NCI-H2227 treated with DMSO at 0.1 percent for 48 hours (cell line): ENCODE measurements at regions not wholly inside any gene's neighbourhood (a gene's known extent, or its start where the extent isn't known, plus 50 kb on each side); places are given as distances from the start of the nearest gene placed in this dataset.
"Not testable (repeated sequence)": the region's sequence is repeated elsewhere in the genome, so short reads cannot be mapped to it uniquely, and the experiment has no call there.

Experiments used
- DNase-seq: peaks from one replicate; lab custom pipeline; 2025; lab: John Stamatoyannopoulos, UW

DNA sequence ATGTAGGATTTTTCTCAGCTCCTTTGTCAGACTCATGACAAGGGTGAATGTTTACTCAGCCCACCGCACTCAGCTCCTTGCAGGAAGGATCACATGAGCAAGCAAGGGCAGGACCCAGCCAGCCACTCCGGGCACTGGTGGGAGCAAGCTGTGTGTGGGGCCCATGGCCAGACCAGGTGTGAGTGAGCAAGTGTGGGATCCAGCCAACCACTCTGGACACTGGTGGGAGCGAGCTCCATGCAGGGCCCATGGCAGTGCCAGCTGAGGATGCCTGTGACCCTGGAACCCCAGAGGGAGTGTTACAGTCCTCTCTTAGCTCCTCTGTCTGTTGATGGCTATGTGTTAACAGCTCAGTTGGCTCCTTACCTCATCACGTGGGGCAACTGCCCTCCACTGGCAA lies 2750.6 kb downstream of the PCDH7 start:
- DNase-seq: no peak

DNA sequence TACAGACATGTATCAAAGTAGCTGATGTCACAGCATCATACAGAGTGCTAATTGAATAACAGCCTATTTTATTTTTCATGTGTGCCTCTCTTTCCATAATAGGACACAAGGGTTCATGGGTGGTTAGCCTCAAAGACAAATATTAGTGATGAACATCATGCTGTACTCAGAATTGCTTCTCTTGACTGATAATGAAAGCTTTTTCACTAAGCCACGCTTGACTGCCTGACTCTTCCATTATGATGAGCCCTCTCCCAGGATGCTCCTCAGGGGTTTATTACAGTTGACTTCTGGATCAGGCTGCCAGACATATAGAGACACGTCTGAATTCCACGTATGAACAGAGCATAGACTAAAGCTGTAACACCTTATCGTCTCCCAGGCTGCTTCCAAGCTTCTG lies 2757.5 kb downstream of the PCDH7 start:
- no peak for DNase-seq

DNA sequence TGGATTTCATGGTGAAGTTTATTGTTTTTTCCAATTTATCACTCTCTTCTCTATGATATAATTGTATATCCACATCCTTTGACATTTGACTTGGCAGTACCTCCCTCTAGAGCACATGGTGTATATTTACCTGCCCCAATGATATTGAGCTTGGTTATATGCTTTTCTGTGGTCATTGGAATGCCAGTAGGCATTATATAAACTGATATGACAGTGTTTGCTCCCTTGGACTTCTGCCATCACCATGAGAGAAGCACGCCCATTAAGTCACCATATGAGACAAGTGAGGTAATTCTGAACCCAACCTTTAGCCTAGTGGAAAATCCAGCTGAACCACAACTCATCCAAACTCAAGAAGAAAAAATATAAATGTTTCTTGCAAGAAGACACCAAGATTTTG lies 2761.5 kb downstream of the ARAP2 start:
- DNase-seq: no peak

DNA sequence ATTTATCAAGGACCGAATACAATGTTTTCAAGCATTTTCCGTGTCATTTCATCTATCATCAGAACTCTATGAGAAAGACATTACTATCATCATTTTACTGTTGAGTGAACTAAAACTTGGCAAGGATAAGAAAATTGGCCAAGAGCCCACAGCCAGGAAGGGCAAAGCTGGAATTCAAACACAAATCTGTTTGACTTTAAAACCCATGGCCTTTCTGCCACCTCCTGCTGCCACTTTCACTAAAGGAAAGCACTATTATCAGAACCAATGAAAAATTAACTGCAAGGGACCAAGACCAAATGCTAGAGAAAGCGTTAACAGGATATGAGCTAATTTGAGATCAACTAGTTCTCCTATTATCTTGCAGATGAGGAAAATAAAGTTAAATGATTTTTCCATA lies 2759.2 kb downstream of the ARAP2 start:
- no peak for DNase-seq

DNA sequence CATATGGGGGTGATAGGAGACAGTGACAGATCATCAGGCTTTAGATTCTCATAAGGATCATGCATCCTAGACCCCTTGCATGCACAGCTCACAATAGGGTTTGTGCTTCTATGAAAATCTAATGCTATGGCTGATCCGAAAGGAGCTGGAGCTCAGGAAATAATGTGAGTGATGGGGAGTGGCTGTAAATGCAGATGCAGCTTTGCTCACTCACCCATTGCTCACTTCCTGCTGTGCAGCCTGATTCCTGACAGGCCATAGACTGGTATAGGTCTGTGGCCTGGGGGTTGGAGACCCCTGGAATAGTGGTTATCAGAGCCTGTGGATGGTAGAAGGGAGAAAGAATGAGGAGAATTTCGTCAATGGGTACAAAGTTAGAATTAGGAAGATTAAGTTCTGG lies 2751.1 kb downstream of the ARAP2 start:
- no peak for DNase-seq

DNA sequence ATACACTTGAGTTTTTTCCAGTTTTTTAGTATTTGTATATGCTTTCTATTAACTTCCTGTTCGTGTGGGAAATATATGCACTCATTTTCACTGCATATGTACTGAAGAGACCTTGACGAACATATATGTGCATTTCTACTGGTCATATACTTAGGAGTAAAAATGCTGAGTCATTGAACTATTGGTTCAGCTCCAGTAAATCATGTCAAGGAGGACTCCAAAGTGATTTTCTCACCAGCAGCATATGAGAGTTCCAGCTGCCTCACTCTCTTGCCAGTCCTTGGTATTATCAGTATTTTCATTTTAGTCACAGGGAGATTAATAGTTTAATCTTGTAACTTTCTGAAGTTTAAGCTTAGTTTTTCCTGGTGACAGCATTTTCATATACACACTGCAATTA lies 2750.2 kb downstream of the ARAP2 start:
- DNase-seq: no peak

DNA sequence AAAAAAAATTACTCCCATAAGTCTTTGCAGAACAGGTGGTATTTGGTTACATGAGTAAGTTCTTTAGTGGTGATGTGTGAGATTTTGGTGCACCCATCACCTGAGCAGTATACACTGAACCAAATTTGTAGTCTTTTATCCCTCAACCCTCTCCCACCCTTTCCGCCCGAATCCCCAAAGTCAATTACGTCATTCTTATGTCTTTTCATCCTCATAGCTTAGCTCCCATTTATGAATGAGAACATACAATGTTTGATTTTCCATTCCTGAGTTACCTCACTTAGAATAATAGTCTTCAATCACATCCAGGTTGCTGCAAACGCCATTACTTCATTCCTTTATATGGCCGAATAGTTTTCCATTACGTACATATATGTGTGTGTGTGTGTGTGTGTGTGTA lies 2742.7 kb downstream of the ARAP2 start:
- not testable (repeated sequence) for DNase-seq

DNA sequence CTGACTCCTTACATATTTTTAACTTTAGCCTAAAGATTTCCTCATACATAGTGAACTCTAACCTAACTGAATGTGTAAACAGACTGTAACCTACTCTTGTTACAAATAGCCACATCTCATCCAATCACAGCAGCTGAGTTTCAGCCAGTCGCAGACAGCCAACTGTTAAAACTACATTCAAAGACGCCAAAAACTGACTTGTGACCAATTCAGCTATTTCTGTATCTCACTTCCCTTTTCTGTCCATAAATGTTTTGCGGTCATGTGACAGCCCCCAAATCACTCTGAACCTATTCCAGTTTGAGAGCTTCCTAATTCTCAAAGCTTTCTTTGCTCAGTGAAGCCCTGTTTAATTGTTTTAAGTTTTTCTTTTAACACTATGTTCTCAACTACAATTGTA lies 2731.9 kb downstream of the ARAP2 start:
- no peak for DNase-seq

DNA sequence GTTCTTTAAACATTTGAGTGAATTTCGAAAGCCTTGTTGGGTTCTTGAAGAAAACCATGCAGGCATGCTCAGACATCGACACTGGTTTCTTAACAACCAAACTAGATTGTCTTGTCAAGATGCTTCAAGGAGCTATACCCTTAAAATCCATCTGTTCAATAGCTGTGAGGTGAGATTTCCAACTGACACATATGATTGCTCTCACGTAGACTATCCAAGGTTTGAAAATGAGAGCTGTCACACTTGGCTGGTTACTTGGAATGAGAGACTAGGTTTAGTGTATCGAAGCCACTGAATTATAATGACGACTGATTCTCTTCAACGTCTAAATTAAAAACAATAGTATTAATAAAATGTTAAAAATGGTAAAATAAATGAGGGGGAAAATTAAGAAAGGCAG lies 2725.5 kb downstream of the ARAP2 start:
- no peak for DNase-seq

DNA sequence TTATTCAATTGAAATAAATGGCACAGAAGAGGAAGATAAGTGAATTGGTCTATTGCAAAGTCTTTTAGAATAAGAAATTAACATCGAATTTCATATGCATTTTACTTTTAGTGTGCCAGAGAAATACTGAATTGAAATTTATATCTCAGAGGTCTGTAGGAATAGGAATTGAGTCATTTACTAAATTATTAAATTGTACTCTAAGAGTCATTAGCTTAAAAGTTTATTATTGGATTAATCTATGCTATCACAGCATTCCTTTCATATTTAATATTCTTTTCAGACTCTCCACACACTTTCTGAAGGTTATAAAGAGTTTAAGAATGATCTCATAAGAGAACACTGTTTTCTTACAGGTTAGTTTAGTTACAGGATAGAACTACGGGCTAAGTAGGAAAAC lies 2711.5 kb downstream of the ARAP2 start:
- DNase-seq: no peak

DNA sequence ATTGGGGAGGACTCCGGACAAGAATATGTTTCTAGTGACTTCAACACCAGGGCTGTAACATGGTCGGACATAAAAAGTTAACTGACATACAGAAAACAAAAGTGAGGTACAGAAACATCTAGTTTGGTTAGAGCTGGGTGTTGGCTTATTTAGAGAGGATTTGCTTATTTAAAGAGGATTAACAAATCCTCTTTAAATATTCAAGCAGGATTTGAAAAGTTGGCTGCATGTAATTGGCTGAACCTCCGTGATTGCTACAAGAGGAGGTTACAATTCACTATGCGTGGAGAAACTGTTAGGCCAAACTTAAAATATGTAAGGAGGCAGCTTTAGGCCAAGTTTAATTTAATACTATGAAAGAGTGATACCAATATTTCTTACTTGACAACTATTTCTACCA lies 2707.4 kb downstream of the ARAP2 start:
- no peak for DNase-seq

DNA sequence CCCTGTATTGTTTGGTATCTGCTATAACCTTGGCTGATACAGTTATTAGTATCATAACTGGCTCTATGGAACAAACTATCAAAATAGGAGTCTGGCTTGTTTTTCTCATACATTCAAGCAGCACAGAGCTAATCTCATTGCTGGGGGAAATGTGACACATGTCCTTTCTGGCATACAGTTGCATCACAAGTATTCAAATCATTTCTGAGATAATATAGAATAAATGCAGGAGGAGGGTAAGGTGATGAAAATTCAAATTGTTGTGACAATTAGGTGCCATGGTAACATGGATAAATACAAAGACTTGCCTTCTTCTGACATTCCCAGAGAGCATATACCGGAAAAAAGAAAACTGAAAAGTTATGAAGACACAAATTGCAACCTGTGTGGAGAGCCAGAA lies 2706.8 kb downstream of the ARAP2 start:
- DNase-seq: no peak

DNA sequence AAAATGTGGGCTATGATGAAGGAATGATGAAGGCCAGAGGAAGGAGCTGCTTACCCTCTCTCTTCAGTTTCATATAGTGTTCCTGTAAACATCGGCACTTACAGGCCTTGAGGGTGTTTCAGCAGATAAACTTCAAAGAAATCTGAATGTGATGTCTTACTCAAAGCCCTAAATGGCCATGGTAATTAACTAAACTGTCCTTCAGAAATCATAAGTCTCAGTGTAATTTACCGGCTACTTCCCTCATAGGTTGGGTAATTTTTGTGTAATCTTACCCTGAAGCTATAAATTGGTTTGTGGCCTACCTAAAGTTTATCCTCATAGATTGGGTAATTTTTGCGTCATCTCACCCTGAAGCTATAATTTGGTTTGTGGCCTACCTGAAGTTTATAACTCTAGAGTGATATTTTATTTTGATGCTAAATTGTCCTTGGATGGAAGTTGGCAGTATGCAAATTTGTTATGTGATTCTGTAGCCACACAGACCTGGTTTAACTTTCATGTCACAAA lies 2700.3 kb downstream of the ARAP2 start:
- no peak for DNase-seq

DNA sequence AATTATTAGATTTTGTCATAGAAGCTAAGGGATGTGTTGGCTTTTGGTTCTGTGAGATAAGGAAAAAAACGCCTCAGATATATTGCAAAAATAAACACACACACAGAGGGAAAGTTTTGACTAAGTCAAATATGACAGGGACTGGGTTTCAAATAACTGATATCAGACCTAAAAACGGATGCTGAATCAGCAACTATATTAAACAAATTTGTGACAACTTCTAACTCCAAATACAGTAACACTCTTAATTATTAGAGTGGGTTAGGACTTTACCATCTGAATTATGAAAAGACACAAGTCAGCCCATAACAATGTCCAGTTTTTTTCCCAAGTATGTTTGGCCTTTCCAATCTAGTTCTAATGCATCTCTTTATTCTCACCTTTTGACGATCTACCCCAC lies 2693.1 kb downstream of the ARAP2 start:
- DNase-seq: no peak

DNA sequence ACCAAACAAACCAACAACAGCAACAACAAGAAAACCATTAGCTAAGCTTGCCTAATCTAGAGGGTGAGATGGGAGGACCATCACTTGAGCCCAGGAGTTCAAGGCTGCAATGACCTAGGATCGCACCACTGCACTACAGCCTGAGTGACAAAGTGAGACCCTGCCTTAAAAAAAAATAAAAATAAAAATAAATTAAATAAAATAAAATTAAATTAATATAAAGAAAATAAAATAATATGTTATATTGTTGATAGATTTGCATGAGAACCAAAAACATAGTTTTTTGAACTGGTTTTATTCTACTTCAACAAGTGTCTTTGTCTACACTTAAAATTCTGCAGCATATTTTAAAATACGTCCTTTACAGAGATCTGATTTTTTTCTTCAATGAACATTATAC lies 2683.1 kb downstream of the ARAP2 start:
- no peak for DNase-seq

DNA sequence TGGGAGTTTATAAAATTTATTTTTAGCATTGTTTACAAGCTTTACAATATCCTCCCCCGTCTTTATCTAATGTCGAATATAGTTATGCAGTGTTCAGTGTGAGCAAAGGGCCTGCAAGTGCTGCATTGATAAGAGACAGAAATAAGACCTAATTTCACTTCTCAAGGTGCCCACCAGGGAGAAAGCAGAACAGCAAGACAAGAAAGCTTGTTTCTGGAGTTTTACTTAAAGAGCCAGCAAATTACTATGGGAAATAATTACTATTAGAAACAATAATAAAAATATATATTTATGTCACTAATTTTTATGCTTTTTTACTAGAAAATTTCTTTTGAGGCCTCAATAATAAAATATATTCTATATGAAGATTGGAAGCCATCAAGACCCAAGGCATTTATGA lies 2677.7 kb downstream of the ARAP2 start:
- no peak for DNase-seq

DNA sequence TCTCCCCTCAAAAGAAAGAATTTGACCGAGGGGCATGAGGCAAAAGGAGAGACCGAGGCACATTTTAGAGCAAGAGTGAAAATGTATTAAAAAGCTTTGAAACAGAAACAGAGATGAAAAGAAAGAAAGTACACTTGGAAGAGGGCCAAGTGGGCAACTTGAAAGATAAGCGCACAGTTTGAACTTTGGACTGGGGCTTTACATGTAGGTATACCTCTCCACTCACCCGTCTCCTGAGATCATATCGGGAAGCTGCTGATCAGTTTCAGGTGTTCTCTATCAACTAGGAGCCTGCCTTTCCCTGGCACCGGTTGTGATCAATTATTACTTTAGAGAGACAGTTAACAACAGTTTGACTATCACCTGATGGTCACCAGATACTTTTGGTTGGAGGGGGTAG lies 2666.5 kb downstream of the ARAP2 start:
- no peak for DNase-seq

DNA sequence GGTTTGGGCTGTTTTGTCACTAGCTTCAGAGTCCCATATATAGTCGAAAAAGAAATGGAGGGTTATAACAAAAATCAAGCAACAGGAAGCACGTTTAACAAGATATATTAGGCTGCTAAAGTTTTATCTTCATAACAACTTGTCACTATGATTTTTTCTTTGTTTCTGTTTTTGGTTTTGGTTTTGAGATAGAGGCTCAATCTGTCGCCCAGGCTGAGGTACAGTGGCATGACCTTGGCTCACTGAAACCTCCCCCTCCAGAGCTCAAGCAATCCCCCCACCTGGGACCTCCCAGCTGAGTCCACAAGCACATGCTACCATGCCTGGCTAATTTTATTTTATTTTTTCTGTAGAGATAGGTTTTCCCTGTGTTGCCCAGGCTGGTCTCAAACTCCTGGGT lies 2664.4 kb downstream of the ARAP2 start:
- no peak for DNase-seq

DNA sequence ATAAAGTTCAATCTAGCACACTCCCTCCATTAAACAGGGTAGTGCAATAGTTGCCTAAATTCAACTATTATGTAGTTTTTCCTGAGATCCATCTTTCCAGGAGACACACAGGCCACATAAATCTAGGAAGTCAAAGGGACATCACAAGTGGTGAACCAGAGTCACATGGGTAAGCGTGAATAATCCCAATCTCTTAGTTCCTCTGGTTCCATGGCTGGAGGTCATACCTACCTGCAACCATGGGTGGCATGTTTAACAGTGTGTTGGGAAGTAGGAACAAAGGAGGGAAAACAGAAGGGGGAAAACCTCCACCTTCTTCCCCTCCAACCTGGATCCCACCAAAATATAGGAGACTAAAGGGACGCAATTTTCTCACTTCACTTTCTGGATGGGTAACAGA lies 2651.6 kb downstream of the ARAP2 start:
- DNase-seq: no peak

DNA sequence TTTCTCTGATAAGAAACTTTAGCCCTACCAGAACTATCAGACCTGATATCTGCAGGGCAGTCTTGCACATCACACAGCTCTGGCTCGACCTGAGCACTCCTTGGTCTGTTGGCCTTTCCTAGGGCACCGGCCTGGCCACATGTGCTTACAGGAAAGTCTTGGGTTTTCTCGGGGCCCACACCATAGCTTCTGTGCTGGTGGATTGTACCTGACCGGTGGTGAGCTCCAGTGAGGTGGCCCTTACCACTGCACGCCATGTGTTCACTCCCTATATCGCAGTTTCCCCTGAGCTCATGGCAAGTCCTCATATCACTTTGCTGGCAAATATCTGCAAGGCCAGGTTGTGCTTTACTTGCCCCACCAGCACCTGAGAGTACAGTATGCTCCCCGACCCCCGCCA lies 2637.4 kb downstream of the ARAP2 start:
- DNase-seq: no peak

DNA sequence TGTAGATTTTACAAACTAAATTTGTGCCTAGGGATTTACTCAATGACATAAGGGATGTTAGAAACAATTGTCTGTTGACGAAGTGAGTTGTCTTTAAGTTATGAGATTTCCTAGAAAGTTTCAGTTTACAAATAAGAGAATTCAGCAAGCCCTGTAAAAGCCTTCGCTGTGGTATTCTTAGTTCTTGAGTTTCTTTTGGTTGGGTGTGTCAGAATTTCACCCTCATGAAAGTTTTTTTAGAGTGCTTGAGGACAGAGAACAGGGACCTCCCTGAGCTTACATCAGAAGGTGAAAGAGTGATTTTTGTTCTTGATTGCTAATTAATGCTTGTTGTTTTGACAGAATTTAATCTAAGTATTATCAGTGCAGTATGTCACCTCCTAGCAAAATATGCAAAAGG lies 2628.2 kb downstream of the ARAP2 start:
- DNase-seq: no peak

DNA sequence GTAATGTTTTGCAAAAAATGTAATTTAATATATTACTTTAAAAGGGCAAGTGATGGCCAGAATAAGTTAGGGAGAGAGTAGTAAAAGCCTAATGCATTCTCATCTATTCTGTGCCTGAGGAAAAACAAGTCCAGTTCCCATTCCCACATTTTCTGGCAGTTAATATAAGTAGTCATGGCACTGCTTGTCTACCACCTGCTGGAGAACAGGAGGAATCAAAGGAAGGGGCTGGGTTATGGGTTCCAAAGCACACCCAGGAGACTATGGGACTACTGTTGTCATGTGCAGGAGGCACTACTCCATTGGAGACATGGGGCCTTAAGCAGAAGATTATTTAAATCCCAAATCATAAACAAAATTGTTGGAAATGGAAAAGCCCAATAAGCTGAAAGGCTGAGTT lies 2618.6 kb downstream of the ARAP2 start:
- no peak for DNase-seq

DNA sequence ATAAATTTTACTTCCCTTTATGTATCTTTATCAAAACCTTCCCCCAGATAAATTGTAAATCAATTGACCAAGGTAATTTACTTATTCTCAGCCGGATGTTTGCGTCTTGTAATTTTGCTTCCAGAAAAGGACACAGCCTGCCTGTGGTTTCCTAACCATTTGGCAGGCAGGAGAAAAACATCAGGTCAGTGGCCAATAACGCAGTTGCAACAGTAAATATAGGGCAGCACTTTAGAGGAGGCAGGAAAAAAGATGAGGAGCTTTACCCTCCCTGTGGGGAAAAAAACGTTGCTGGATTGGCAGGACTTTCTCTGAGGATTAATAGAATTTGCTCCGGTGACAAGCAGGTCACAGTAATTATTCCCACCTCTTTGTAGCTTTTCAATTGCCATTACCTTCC lies 2618.1 kb downstream of the ARAP2 start:
- no peak for DNase-seq

DNA sequence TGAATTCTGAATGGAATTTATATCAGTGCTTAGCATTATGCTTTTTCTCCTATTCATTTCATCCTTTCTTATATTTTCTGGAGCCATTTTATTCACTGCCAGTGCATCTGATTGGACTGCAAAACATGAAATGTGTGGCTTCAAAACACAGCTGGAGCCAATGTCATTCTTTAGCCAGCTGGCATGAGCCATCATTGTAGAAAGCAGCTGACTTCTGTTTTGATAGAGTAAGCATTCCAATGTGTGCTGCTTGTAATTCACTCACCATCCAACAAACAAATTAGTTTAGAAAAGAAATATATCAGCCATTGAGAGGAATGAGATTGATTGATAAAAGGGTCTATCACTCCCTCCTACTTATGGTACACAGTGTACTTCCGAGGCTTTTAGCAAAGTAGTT lies 2616.0 kb downstream of the ARAP2 start:
- no peak for DNase-seq

DNA sequence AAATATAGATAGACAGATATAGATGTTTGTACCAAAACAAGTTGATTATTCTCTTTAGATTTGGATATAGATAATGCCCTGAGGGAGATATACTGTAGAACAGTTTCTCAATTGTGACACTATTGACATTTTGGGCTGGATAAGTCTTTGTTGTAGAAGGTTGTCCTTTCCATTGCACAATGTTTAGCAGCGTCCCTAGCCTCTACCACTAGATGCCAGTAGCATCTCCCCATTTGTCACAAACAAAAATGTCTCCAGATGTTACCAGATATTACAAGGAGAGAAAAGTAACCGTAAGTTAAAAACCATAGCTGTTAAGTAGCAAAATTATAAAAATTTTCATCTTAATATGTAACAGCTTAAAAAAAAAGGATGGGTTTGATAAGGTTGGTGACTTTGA lies 2595.3 kb downstream of the ARAP2 start:
- DNase-seq: no peak
